T-helper 1 cell treated with Interleukin-12 subunit alpha and Interleukin-12 subunit beta and Interleukin-4 antibody, amounts not matched to agents 30 ng/mL and 1 ng/mL, for 36 hours (primary cell): ENCODE measurements at regions not wholly inside any gene's neighbourhood (a gene's known extent, or its start where the extent isn't known, plus 50 kb on each side); places are given as distances from the start of the nearest gene placed in this dataset.
"Not testable (repeated sequence)": the region's sequence is repeated elsewhere in the genome, so short reads cannot be mapped to it uniquely, and the experiment has no call there.

ENCODE experiments used
- intact Hi-C: fragments of 100-400 bp; cut with micrococcal nuclease; formaldehyde crosslinking; loops from one replicate; pipeline ENCODE4 v1.15.1; 2024

- intact Hi-C loops: no loop called here
Measured at GRCh38 chr12:5307065-5307464, 124.8 kb upstream of the NTF3 start.

- intact Hi-C loops: no loop called here
Measured at GRCh38 chr12:5308216-5308615, 123.7 kb upstream of the NTF3 start.

- intact Hi-C loops: no loop called here
Measured at GRCh38 chr12:5308996-5309395, 122.9 kb upstream of the NTF3 start.

- intact Hi-C loops: no loop called here
Measured at GRCh38 chr12:5309654-5310053, 122.3 kb upstream of the NTF3 start.

- intact Hi-C loops: no loop called here
Measured at GRCh38 chr12:5310151-5310550, 121.8 kb upstream of the NTF3 start.

- intact Hi-C loops: no loop called here
Measured at GRCh38 chr12:5317556-5317955, 114.4 kb upstream of the NTF3 start.

- intact Hi-C loops: no loop called here
Measured at GRCh38 chr12:5318874-5319273, 113.0 kb upstream of the NTF3 start.

GRCh38 chr12:5328669-5329517 is 103.0 kb upstream of the NTF3 start:
- intact Hi-C loops: no loop called here

GRCh38 chr12:5332551-5332950 is 99.4 kb upstream of the NTF3 start:
- intact Hi-C loops: no loop called here

- intact Hi-C loops: no loop called here
Measured at GRCh38 chr12:5333096-5333495, 98.8 kb upstream of the NTF3 start.

GRCh38 chr12:5335069-5335468 is 96.8 kb upstream of the NTF3 start:
- intact Hi-C loops: no loop called here

GRCh38 chr12:5341086-5341485 is 90.8 kb upstream of the NTF3 start:
- intact Hi-C loops: not testable (repeated sequence)

GRCh38 chr12:5343711-5344110 is 88.2 kb upstream of the NTF3 start:
- intact Hi-C loops: no loop called here

- intact Hi-C loops: no loop called here
Measured at GRCh38 chr12:5344131-5344530, 87.8 kb upstream of the NTF3 start.

GRCh38 chr12:5345534-5345933 is 86.4 kb upstream of the NTF3 start:
- intact Hi-C loops: no loop called here

GRCh38 chr12:5348057-5348456 is 83.9 kb upstream of the NTF3 start:
- intact Hi-C loops: no loop called here

GRCh38 chr12:5348491-5348890 is 83.4 kb upstream of the NTF3 start:
- intact Hi-C loops: no loop called here

- intact Hi-C loops: no loop called here
Measured at GRCh38 chr12:5364036-5364770, 67.7 kb upstream of the NTF3 start.

GRCh38 chr12:5369298-5369697 is 62.6 kb upstream of the NTF3 start:
- intact Hi-C loops: no loop called here

GRCh38 chr12:5371631-5372030 is 60.3 kb upstream of the NTF3 start:
- intact Hi-C loops: no loop called here

GRCh38 chr12:5374713-5375112 is 57.2 kb upstream of the NTF3 start:
- intact Hi-C loops: no loop called here

- intact Hi-C loops: no loop called here
Measured at GRCh38 chr12:5375547-5376295, 56.2 kb upstream of the NTF3 start.
